Suprapubic skin (tissue), 4 donors: ENCODE measurements at regions not wholly inside any gene's neighbourhood (a gene's known extent, or its start where the extent isn't known, plus 50 kb on each side); places are given as distances from the start of the nearest gene placed in this dataset.

Experiments
- EP300 ChIP-seq: sonication (generic); formaldehyde crosslinking; IDR thresholded peaks from one replicate; pipeline ENCODE4 v1.6.1; 2017; ENCODE audit warnings: antibody characterized with exemption
- POLR2A ChIP-seq, 2 donors: fragments of 450-650 bp; IDR thresholded peaks; one replicate each; pipeline ENCODE4 v1.6.1; 2017; ENCODE audit warnings: antibody characterized with exemption in 2 of 2, mild to moderate bottlenecking in 2 of 2, moderate library complexity in 2 of 2
- POLR2AphosphoS5 ChIP-seq, 3 donors: sonication (generic); formaldehyde crosslinking; IDR thresholded peaks; one replicate each; pipeline ENCODE4 v1.6.1; 2017; ENCODE audit warnings: antibody characterized with exemption in 3 of 3
- TF ChIP-seq, protein P1 (sequence below), 2 donors: fragments of 200-600 bp in 1 of 2; fragments of 450-650 bp in 1 of 2; sonication (generic) in 1 of 2; IDR thresholded peaks; one replicate each; pipeline ENCODE4 v1.5.1; 2016 to 2019; ENCODE audit warnings: antibody characterized with exemption in 2 of 2, mild to moderate bottlenecking in 1 of 2, moderate library complexity in 1 of 2

DNA sequence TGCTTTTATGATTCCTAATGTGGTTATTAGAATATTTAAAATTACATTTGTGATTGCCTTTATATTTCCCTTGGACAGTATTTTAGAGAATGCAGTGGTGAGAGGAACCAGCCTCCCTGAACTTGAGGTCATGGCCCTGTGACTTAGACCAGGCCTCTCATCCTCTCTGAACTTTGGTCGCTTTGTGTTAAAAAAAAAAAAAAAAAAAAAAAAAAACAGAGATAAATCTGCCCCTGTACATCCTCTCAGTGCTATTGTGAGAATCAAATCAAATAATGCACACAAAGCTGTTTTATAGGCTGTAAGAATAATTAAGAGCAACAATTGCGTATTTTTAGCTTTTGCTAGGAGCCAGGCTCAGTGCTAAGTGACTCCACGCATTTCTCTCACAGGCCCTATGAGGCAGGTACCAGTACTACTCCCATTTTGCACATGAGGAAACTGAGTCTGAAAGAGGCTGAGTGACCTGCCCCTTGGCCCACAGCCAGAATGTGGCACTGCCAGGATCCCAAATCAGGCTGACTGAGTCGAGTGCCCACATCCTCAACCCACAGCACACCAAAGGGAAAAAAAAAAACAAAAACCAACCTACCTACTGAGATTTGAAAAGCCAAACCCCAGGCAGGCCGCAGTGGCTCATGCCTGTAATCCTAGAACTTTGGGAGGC lies 110.3 kb upstream of the LARP1 start:
- TF ChIP-seq POLR2AphosphoS5 (IDR thresholded peaks at IDR 0.05) (no peak), POLR2A (IDR thresholded peaks at IDR 0.05) (no peak), EP300 (no peak)
- TF ChIP-seq, protein P1, sequence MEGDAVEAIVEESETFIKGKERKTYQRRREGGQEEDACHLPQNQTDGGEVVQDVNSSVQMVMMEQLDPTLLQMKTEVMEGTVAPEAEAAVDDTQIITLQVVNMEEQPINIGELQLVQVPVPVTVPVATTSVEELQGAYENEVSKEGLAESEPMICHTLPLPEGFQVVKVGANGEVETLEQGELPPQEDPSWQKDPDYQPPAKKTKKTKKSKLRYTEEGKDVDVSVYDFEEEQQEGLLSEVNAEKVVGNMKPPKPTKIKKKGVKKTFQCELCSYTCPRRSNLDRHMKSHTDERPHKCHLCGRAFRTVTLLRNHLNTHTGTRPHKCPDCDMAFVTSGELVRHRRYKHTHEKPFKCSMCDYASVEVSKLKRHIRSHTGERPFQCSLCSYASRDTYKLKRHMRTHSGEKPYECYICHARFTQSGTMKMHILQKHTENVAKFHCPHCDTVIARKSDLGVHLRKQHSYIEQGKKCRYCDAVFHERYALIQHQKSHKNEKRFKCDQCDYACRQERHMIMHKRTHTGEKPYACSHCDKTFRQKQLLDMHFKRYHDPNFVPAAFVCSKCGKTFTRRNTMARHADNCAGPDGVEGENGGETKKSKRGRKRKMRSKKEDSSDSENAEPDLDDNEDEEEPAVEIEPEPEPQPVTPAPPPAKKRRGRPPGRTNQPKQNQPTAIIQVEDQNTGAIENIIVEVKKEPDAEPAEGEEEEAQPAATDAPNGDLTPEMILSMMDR (IDR thresholded peaks at IDR 0.05): no peak
